Stimulated activated CD4-positive, alpha-beta T cell treated with anti-CD3 and anti-CD28 coated beads, Interleukin-15, amount 100 ng/mL, for 24 hours (primary cell): ENCODE measurements at regions not wholly inside any gene's neighbourhood (a gene's known extent, or its start where the extent isn't known, plus 50 kb on each side); places are given as distances from the start of the nearest gene placed in this dataset.

ENCODE experiments used
- DNase-seq: peaks from one replicate; pipeline ENCODE4 v3.0.0-alpha.2; 2020

- DNase-seq, result no peak
Measured at GRCh38 chr10:98332623-98333269, 64.8 kb upstream of the LOXL4 start.

DNA sequence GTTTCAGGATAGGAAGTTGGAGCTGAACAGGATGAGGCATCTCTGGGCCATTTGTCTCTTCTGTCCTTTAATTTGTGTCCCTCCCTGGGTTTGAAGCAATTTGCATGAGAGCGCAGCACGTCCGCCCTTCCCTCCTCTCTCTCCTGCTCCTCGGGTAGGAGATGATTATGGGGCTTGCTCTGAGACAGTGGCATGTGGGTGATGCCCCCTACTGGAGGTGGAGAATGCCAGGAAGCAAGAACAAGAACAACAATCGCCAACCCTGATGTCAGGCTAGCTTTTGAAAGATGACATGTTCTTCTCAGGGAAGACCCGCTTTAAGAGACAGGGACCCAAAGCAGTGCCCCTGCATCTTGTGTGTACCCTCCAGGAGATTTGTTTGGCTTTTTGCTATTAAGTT is 63.9 kb upstream of the LOXL4 start:
- peak; percentile 26 for DNase-seq

DNA sequence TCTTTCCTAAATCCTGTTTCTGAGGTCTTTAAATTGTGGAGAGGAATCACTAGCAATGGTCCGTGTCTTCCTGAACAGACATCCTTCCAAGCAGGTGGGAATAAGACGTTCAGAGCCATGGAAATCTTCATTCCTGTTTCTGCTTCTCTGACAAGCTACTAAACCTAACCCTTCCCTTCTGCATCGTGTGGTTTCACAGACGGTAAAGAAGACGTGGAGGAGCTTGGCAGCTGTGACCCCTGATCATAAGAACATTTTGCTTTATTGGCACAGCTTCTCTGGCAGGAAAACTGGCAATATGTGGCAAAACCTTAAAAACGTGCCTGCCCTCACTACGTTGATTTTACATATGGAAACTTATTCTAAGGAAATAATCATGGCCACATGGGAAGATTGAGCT is 63.0 kb upstream of the LOXL4 start:
- DNase-seq, result no peak

- DNase-seq, result no peak
Measured at GRCh38 chr10:98328640-98329039, 60.6 kb upstream of the LOXL4 start.

DNA sequence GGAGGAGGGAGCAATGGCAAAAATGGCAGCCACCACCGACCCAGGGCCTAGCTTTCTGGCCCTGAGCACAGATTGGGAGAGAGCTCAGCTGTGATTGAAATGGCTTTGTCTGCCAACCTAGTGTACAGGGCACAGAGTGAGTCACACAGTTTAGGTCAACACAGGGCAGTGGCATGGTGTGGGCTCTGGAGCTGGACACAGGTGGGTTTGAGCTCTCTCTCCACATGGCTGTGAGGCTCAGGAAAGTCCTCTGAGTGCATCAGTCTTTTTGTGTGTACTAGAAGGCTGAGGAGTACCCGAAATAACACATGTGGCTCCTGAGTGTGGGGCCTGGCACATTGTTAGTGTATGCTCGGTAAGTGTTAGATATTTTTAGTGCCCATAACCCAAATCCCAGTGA is 60.2 kb upstream of the LOXL4 start:
- no peak for DNase-seq

GRCh38 chr10:98326621-98327027 is 58.6 kb upstream of the LOXL4 start:
- no peak for DNase-seq

GRCh38 chr10:98323221-98324164 is 55.5 kb upstream of the LOXL4 start:
- DNase-seq, result peak; percentile 10

- no peak for DNase-seq
Measured at GRCh38 chr10:98321186-98321780, 53.3 kb upstream of the LOXL4 start.

DNA sequence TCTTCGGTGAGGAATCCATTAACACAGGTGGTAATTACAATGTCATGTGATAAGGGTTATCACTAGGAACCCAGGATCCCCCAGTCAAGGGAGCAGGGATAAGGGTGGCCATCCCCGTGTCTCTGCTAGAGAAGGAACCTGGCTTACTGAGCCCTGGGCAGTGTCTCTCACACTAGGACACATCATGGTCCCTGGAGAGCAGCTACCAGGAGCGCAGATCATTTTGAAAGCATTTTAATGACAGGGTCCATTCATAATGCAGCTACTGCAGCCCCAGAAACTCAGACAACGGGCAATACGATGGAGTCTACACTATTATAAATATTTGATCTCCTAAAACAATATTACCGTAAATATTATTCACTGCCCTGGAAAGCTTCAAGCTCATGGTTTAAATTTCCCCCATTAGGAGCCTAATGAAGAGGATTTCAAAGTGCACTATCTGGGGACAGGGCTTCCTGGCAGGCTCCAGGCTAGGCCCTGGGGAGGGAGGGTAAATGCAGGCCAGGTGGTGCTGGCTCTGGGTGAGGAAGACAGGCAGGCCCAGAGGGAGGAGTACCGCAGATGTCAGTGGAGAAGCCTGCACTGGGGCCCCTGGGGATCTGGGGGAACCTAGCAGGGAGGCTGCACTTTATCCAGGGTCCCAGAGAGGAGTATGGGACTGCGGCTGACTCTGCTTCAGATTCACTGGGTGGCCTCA is 52.6 kb upstream of the LOXL4 start:
- DNase-seq, result no peak

GRCh38 chr10:98318861-98319260 is 50.9 kb upstream of the LOXL4 start:
- DNase-seq, result no peak
